Renal pelvis (tissue), 1 donor: ENCODE measurements at regions not wholly inside any gene's neighbourhood (a gene's known extent, or its start where the extent isn't known, plus 50 kb on each side); places are given as distances from the start of the nearest gene placed in this dataset.
"Not testable (repeated sequence)": the region's sequence is repeated elsewhere in the genome, so short reads cannot be mapped to it uniquely, and the experiment has no call there.

ENCODE experiments used
- DNase-seq: peaks from one replicate; pipeline ENCODE4 v3.0.0-alpha.2; 2013

DNA sequence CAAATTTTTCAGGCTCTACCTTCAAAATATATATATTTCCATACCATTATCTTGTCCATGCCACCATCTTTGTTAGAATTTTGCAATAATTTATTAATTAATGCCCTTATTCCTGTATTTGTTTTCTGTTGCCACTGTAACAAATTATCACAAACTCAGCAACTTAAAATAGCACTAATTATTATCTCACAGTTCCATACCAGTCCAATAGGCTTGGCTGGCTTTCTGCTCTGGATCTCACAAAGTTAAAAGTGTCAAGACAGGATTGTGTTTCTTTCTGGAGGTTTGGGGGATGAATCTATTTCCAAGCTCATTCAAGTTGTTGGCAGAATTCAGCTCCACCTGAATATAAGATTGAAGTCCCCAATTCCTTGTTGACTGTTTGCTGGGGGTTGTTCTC, 58.6 kb upstream of the SLC38A4 start:
- no peak for DNase-seq

DNA sequence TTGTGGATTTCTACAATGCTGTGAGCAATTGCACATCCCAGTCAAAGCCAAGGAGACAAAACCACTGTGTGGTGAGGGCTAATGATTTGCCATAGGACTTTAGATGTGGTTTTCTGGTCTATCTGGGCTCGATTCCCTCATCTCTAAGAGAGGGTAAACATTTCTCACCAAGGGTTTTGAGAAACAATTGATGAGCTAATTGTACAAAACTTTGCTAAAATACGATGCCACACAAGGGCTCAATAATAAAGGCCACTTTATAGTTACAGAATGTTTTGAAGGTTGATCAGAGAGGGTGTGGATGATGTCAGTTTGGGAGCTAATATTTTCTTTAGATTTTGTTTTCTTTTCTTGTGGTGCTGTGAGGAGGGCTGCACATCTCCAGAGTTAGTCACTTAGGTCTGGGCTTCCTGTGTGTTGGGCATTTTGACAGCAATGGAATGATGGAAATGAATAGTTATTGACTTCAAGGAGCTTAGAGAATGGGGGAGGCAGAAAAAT, 60.8 kb upstream of the SLC38A4 start:
- DNase-seq, result no peak

DNA sequence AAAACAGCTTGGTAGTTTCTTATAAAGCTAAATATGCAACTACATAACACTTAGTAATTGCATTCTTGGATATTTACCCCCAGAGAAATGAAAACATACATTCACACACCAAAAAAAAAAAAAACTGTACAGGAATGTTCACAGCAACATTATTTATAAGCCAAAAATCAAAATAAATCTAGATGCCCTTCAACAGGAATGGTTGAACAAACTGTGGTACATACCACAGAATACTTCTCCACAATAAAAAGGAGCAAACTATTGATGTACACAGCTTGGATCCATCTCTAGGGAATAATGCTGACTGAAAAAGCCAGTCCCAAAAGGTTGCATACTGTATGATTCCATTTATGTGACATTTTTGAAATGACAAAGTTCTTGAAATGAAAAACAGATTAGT, 62.1 kb upstream of the SLC38A4 start:
- DNase-seq, result no peak

DNA sequence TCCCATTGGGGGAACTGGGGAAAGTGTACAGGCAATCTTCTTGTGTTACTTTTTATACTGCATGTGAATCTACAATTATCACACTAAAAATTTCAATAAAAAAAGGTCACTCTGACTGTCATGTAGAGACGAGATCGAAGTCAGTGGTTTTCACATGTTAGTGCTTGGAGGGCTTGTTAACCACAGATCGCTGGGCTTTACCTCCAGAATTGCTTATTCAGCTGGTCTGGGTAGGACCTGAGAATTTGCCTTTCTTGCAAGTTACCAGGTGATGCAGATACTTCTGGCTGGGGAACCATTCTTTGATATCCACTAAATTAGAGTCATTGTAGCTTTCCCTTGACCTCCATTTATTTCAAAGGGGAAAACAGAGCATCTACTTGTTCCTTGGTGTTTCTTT, 62.8 kb upstream of the SLC38A4 start:
- no peak for DNase-seq

DNA sequence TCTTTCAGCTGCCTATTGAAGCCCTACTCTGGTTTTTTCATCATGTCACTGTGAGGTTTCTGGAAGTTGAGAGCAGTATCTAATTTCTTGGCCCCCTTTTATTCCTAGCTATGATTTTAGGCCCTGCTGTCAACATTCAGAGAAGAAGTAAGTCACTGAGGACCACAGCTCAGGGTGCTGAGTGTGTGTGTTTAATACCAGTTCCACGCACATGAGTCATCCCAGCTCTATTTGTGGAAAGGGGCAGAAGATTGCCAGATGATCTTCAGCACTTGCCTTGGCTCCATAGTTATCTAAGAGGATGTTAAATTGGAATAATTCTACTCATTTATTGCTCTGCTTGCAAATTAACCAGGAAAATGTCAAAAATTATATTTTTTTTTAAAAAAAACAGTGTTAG, 65.5 kb upstream of the SLC38A4 start:
- no peak for DNase-seq

DNA sequence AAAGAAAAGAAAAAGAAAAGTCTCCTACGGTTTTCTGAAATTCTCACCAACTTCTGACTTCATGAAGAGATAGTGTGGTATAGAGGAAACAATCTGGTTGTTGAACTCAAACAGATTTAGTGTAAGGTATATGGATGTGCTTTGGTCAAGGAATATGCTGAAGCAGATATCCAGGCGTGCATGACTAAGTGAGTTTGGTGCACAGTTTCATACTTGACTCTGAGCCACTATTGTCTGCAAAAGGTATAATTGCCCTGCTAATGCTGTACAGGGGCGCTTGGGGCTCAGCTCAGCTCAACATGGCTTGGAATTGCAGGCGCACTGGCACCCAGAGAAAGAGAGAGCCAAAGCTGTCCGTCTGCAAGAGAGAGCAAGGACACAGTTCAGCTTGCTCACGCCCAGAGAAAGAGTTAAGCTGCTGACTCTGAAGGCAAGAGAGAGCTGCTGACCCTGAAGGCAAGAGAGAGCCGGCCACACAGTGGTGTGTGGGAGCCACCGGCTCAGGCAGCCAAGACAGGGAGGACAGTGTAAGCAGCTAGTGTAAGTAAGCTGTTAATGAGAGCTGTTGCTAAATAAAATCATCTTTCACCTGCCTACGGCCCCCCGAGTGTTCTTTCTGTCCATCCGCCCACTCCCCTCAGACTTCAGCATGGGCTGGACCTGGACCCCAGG, 66.4 kb upstream of the SLC38A4 start:
- no peak for DNase-seq

DNA sequence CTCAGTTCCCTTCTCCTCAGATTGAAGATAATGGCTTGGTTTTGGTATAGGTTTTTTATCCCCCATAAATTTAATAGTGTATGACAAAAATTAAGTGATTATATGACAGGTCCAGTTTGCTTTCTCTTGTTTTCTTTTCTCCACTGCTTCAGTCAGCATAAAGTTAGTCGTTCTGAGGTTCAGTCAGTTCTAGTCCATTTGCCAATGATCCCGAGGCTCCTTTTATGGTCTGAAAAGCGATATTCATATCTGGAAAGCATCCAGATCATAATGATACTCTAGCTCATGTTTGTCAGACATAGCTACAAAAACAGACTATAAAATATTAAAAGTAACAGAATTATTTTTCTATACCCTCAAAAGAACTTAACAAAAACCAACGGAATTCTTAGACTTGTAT, 67.1 kb upstream of the SLC38A4 start:
- DNase-seq, result no peak

DNA sequence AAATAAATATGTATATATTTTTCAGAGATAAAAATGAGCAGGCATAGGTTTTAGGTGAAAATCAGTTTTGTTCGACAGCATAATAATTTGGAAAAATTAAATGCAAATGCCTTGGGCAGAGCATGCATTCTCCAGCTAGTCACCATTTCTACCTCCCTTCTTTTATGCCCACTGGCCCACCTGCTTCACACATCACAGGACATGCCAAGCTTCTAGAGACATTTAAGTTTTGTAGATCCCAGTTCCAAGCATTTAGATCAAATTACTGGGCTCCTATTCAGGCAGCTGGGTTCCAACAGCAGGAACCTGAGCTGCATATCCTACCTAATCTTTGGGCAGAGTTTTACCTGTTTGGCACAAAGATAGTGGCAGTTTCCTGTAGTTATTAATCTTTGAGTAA, 67.6 kb upstream of the SLC38A4 start:
- no peak for DNase-seq

DNA sequence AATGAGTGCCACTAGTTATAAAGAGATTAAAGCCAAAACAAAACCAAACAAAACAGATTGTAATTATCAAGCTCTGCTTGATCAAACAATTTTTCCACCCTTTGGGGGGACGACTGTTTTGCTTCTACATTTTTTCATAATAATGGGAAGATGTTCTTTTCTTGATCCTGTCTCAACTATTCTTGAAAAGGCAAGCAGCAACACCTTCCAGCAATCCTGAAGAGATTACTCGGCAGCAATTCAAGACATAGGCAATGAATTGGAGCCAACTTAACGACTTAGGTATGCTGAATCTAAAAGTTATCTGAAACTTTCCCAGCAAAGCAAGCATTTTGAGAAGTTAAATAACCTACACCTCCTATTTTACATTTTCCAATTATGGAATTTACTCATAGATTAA, 69.9 kb upstream of the SLC38A4 start:
- no peak for DNase-seq

DNA sequence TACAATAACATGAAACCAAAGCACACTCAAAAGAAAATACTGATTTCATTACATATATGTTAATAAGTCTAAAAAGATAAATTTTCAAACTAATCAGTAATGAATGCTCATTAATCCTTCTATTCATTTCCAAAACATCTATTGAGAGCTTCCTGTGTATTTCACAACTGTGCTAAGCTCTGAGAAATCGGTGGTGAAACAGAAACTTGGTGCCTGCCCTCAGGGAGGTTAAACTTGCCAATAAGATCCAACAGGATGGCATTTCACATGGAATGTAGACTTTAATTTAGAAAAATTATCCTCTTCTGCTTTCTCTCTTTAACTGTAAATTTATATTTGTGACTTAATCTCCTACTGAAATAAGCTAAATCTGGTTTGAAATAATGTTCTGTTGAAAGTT, 70.9 kb upstream of the SLC38A4 start:
- DNase-seq, result no peak

DNA sequence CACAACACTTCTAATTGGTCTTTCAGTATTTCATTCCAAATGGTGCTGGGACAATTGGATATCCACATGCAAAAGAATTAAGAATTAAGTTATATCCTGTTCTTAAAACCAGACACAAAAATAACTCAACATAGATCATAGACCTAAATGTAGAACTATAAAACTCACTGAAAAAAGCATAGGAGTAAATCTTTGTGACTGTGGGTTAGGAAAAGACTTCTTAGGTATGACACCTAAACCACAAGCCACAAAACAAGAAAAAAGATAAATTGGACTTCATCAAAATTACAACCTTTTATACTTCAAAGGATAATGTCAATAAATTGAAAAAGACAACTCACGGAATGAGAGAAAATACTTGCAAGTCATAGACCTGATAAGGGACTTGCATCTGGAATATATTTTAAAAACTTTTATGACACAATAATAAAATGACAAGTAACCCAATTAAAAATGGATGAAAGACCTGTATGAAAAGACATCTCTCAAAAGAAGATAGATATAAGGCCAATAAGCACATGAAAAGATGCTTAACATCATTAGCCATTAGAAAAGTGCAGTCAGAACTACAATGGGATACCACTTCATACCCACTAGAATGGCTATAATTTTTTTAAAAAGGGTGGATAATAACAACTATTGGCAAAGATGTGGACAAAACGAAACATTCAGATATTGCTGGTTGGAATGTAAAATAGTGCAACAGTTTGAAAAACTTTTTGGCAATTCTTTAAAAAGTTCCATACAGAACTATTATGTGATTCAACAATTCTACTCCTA, 72.5 kb upstream of the SLC38A4 start:
- no peak for DNase-seq

DNA sequence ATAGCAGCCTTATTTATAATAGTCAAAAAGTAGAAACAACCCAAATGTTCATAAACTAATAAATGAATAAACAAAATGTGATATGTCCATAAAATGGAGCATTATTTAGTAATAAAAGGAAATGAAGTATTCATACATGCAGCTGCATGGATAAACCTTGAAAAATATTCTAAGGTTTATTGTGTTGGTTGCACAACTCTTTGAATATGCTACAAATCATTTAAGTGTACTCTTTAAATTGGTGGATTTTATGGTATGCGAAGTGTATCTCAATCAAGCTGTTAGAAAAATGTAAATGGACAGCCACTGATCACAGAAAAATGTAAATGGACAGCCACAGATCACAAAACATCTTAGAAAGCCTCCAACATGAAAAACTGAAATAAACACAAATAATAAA, 73.2 kb upstream of the SLC38A4 start:
- no peak for DNase-seq

DNA sequence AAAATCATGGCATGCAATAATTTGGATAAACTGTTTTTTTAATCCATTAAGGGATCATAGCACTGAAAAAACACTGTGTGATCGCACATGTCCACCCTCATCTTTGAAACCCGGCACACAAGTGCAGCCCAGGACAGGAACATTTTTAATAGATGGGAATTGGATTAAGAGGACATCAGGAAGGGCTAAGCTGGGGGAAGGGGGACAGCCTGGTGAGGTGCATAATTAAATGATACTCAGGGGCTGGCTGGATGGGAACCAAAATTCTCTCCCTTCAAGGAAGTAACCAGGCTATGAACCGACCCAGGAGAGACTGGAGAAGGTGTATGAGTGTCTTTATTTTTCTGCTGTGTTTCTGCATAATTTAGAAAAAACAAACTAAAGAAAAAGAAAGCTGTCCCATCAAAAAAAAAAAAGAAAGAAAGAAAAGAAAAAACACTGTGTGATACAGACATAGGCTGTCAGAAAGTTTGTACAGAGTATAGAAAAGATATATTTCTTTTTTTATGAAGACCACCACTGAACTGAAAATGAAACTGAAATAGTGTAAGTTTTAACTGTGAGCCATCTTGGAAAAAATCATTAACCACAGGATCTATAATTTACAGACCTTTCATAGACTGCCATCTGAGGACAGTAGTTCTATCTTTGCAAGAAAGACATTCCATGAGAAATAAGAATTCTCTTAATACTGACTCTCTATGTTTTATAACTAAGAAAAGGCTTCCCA, 75.1 kb upstream of the SLC38A4 start:
- no peak for DNase-seq

DNA sequence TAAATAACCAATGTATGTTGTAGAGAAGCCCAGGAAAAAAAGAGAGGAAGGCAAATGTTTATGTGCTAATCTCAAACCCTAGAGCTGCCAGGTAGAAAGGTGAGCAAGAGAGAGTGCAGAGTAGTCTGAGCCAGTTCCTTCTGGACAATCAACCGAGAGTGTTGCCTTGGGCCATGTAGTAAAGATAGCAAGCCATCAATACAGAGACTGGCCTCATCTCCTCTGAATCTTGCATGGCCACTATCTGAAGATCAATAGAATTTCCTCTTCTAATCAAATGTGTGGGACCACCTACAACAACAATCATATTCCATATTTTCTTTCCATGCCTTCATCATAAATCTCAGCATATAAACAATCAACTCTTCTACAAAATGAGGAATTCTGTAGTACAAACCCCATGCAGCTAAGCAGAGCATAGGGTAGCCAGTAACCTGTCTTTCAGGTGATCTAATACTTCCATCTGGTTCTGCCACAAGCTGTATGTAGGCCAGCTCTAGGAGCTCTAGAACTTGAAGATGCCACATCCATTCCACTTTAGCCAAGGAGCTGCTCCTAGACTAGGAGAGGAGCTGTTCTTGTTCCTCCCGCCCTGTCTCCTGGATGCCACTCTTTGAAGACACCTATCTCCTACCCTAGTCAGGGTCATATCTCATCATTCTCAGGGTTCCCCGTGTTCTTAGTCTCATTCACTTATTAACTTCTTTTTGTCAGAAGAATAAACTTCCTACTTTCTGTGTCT, 75.8 kb upstream of the SLC38A4 start:
- DNase-seq, result no peak

DNA sequence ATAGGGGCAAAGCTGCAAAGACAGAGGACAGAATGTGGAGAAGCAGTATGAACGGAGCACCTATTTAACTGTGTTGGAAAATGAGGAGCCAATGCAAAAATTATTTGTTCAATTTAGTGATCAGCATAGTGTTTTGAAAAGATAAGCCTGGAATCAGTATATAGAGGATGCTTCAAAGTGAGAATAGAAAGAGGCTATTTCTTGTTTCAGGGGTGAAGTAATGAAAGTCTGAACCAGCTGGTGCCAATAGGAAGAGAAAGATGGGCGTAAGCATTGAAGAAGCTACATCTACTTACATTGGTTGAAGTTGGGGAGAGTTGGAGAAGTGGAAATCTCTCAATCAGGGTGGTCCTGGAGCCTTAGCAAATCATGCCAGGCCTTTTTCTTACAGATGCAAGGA, 77.3 kb upstream of the SLC38A4 start:
- DNase-seq, result no peak

DNA sequence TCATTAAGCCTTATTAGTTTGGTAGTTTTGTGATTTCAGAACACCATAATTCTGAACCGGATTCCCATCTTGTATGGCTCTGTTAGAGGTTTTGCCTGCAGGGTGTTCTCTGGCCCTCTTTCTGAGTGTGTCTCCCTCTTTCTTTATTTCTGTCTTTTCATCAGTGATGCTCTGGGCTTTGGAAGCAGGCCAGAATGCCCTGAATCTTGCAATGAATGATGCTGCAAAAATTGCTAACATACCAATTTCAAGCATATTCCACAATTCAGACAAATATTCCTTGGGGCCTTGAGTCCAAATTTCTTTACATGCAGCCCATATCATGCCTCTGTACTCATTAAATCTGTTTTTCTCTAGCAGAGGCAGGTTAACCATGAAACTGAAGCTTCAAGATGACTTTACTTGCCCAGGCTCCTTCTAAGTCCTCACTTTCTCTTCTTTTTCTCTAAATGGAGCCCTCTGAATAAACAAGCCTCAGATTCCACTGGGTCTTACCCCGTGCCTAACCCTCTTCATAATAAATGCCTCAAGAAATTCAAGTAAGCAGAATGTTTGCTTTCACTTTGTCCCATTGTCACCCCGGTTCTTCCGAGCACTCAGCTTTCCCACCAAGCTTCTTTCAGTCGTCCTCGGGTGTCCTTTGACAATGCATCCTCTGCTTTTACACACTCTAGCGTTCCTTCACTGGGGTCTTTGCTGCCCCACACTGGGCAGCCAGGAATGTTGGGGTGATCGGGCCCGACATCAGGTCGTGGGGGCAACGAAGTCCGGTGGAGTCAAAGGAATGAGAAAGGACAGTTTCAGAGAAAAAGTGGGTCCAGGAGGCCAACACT, 78.8 kb upstream of the SLC38A4 start:
- no peak for DNase-seq

DNA sequence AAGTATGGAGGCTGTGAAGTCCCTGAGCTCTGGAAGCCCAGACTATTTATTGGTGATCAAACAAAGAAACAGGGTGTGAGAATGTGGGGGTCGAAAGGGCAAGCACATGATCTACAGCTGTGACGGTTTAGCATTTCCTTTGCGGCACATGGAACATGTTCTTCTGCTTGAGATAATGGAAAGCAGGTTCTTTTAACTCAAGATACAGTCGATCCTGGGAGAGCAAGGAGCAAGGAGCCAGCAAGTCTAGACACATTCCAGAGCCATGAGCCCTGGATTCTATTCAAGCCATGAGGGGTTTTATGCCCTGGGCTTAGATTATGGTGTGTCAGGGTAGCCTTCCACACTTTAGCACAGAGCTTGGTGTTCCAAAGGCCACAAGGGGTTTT, 79.4 kb upstream of the SLC38A4 start:
- not testable (repeated sequence) for DNase-seq

DNA sequence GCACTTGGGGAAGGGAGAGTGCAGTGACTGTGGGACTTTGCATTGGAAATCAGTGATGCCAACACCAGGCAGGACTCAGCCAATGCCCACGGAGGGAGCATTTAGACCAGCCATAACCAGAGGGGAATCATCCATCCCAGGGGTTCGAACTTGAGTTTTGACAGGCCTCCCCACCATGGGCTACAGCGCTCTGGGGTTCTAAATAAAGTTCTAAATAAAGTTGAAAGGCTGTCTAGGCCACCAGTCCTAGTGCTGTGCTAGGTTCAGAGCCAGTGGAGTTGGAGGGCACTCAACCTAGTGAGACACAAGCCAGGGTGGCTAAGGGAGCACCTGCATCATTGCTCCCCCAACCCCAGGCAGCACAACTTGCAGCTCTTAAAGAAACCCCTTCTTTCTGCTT, 82.0 kb upstream of the SLC38A4 start:
- DNase-seq, result no peak

DNA sequence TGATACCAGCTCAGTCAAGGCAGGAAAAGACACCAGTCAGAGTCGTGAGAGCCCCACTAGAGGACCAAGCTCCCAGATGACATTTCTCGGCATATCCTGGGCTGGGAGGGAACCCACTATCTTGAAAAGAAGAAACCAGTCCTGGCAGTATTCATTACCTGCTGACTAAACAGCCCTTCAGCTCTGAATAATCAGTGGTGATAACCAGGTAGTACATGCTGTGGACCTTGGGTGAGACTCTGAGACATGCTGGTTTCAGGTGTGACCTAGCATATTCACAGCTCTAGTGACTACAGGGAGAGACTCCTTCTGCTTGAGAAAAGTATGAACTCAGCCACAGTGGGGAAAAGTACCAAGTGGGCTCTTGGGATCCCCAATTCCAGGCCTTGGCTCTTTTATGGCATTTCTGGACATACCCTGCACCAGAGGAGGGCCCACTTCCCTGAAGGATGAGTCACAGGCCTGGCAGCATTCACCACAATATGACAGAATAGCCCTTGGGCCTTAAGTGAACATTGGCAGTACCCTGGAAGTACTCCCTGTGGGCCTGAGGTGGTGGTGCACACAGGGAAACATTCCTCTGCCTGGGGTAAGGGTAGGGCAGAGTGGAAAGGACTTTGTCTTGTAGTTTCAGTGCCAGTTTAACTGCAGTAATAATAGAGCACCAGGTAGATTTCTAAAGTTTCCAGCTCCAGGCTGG, 82.6 kb upstream of the SLC38A4 start:
- DNase-seq, result no peak

DNA sequence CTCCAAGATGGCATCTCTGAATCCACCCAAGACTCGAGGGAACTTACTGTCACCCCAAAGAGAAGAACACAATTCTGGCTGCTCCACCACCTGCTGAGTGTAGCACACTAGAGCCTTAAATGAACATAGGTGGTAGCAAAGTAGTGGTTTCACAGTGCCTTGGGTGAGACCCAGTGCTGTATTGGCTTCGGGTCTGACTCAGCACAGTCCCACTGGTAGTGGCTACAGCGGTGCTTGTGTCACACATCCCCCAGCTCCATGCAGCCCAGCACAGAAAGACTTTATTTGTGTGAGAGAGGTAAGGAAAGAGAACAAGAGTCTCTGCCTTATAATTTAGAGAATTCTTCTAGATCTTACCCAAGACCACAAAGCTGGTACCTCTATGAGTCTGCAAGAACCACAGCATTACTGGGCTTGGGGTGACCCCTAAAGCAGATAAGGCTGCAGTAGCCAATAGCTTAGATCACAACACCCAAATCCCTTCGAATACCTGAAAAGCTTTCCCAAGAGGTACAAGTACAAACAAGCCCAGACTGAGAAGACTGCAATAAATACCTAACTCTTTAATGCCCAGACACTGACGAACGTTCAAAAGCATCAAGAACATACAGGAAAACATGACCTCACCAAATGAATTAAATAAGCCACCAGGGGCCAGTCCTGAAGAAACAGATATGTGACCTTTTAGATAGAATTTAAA, 83.3 kb upstream of the SLC38A4 start:
- DNase-seq, result no peak
